ENCODE measurements at regions not wholly inside any gene's neighbourhood (a gene's known extent, or its start where the extent isn't known, plus 50 kb on each side); places are given as distances from the start of the nearest gene placed in this dataset.

GRCh38 chr1:82598812-82599211 is 798.1 kb downstream of the ADGRL2 start:
- no peak for DNase-seq

- no peak for DNase-seq
Observed at GRCh38 chr1:82598337-82598736, 797.6 kb downstream of the ADGRL2 start.

- no peak for DNase-seq
Observed at GRCh38 chr1:82597649-82598048, 796.9 kb downstream of the ADGRL2 start.

- no peak for DNase-seq
Observed at GRCh38 chr1:82597141-82597540, 796.4 kb downstream of the ADGRL2 start.

GRCh38 chr1:82593561-82593960 is 792.8 kb downstream of the ADGRL2 start:
- no peak for DNase-seq

GRCh38 chr1:82589588-82589987 is 788.9 kb downstream of the ADGRL2 start:
- no peak for DNase-seq

GRCh38 chr1:82587371-82587770 is 786.6 kb downstream of the ADGRL2 start:
- no peak for DNase-seq

- no peak for DNase-seq
Observed at GRCh38 chr1:82586473-82586872, 785.7 kb downstream of the ADGRL2 start.

- DNase-seq = no peak
Observed at GRCh38 chr1:82582347-82582746, 781.6 kb downstream of the ADGRL2 start.

- no peak for DNase-seq
Observed at GRCh38 chr1:82578086-82578726, 777.5 kb downstream of the ADGRL2 start.

GRCh38 chr1:82567348-82567747 is 766.6 kb downstream of the ADGRL2 start:
- DNase-seq = no peak

- no peak for DNase-seq
Observed at GRCh38 chr1:82565546-82565945, 764.8 kb downstream of the ADGRL2 start.

GRCh38 chr1:82565146-82565545 is 764.4 kb downstream of the ADGRL2 start:
- no peak for DNase-seq

GRCh38 chr1:82564333-82564732 is 763.6 kb downstream of the ADGRL2 start:
- no peak for DNase-seq

GRCh38 chr1:82562448-82562847 is 761.7 kb downstream of the ADGRL2 start:
- DNase-seq = no peak

GRCh38 chr1:82560566-82560965 is 759.8 kb downstream of the ADGRL2 start:
- DNase-seq = no peak

- DNase-seq = no peak
Observed at GRCh38 chr1:82555501-82555900, 754.8 kb downstream of the ADGRL2 start.

GRCh38 chr1:82549841-82550240 is 749.1 kb downstream of the ADGRL2 start:
- no peak for DNase-seq

GRCh38 chr1:82542766-82543165 is 742.0 kb downstream of the ADGRL2 start:
- no peak for DNase-seq

- no peak for DNase-seq
Observed at GRCh38 chr1:82542141-82542540, 741.4 kb downstream of the ADGRL2 start.

- no peak for DNase-seq
Observed at GRCh38 chr1:82540006-82540405, 739.3 kb downstream of the ADGRL2 start.

GRCh38 chr1:82538876-82539275 is 738.1 kb downstream of the ADGRL2 start:
- no peak for DNase-seq

- no peak for DNase-seq
Observed at GRCh38 chr1:82534996-82535395, 734.3 kb downstream of the ADGRL2 start.

GRCh38 chr1:82525378-82525777 is 724.6 kb downstream of the ADGRL2 start:
- no peak for DNase-seq

GRCh38 chr1:82520611-82521010 is 719.9 kb downstream of the ADGRL2 start:
- no peak for DNase-seq

GRCh38 chr1:82517586-82517985 is 716.9 kb downstream of the ADGRL2 start:
- no peak for DNase-seq

Measured in DMS79 treated with DMSO at 0.1 percent for 48 hours (cell line).